Ovary (tissue), 3 donors: ENCODE measurements at regions not wholly inside any gene's neighbourhood (a gene's known extent, or its start where the extent isn't known, plus 50 kb on each side); places are given as distances from the start of the nearest gene placed in this dataset.

Experiments
- POLR2A ChIP-seq: fragments of 450-650 bp; IDR thresholded peaks from one replicate; pipeline ENCODE4 v1.6.1; 2017; ENCODE audit warnings: antibody characterized with exemption, mild to moderate bottlenecking, moderate library complexity
- TF ChIP-seq, protein P1 (sequence below), 3 donors: fragments of 450-650 bp in 2 of 3; fragments of 200-600 bp in 1 of 3; IDR thresholded peaks; one replicate each; pipeline versions ENCODE4 v1.5.1 to v1.8.0; 2016 to 2022; ENCODE audit warnings: antibody characterized with exemption in 3 of 3, mild to moderate bottlenecking in 1 of 3
- donor health status: DM: no; HTN: no; CAD: no.

DNA sequence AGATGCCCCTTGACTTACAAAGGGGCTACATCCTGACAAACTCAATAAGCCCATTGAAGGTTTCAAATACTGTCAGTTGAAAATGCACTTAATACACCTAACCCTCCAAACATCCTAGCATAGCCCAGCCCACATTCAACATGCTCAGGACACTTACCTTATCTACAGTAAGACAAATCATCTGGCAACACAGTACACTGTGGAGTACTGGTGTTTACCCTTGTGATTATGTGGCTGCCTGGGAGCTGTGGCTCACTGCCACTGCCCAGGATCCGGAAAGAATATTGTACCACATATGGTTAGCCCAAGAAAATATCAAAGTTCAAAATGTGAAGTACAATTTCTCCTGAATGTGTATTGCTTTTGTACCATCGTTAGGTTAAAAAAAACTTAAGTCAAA is 562.2 kb downstream of the HTR1A start:
- TF ChIP-seq, protein P1, sequence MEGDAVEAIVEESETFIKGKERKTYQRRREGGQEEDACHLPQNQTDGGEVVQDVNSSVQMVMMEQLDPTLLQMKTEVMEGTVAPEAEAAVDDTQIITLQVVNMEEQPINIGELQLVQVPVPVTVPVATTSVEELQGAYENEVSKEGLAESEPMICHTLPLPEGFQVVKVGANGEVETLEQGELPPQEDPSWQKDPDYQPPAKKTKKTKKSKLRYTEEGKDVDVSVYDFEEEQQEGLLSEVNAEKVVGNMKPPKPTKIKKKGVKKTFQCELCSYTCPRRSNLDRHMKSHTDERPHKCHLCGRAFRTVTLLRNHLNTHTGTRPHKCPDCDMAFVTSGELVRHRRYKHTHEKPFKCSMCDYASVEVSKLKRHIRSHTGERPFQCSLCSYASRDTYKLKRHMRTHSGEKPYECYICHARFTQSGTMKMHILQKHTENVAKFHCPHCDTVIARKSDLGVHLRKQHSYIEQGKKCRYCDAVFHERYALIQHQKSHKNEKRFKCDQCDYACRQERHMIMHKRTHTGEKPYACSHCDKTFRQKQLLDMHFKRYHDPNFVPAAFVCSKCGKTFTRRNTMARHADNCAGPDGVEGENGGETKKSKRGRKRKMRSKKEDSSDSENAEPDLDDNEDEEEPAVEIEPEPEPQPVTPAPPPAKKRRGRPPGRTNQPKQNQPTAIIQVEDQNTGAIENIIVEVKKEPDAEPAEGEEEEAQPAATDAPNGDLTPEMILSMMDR (IDR thresholded peaks at IDR 0.05): no peak
- no peak for TF ChIP-seq POLR2A
